DOHH2 (cell line): ENCODE measurements at regions not wholly inside any gene's neighbourhood (a gene's known extent, or its start where the extent isn't known, plus 50 kb on each side); places are given as distances from the start of the nearest gene placed in this dataset.
"Not testable (repeated sequence)": the region's sequence is repeated elsewhere in the genome, so short reads cannot be mapped to it uniquely, and the experiment has no call there.

Source experiments
- CTCF ChIP-seq: fragments of 200-600 bp; sonication (generic); IDR thresholded peaks from one replicate; pipeline ENCODE4 v1.5.1; 2014; ENCODE audit warnings: antibody characterized with exemption, mild to moderate bottlenecking, low read depth, low read length; ENCODE audit not compliant: poor library complexity, severe bottlenecking
- EZH2phosphoT487 ChIP-seq: fragments of 200-600 bp; sonication (generic); IDR thresholded peaks from 2 replicates; pipeline ENCODE4 v1.6.1; 2017; ENCODE audit warnings: borderline replicate concordance, mild to moderate bottlenecking, antibody characterized with exemption, low read length, moderate library complexity, mixed read lengths

- TF ChIP-seq CTCF, EZH2phosphoT487: not testable (repeated sequence)
Observed at GRCh38 chr5:157968570-157968969, 109.6 kb upstream of the CLINT1 start.
